Neural progenitor cell (in vitro differentiated cells): ENCODE measurements at regions not wholly inside any gene's neighbourhood (a gene's known extent, or its start where the extent isn't known, plus 50 kb on each side); places are given as distances from the start of the nearest gene placed in this dataset.

ENCODE experiments used
- DNase-seq: peaks from one replicate; pipeline ENCODE4 v3.0.0-alpha.2; 2016; ENCODE audit warnings: low spot score
- H2AFZ ChIP-seq: fragments of 200-600 bp; sonication (generic); replicated peaks from 2 replicates; pipeline ENCODE4 v1.6.1; 2016; ENCODE audit warnings: antibody characterized with exemption
- H3F3A ChIP-seq: fragments of 200-600 bp; sonication (generic); 2 replicates; pipeline ENCODE4 v1.6.1; 2016; ENCODE audit warnings: antibody characterized with exemption, low read depth
- H3K27ac ChIP-seq: fragments of 200-600 bp; sonication (generic); 2 replicates; pipeline ENCODE4 v1.5.1; 2016; ENCODE audit warnings: mild to moderate bottlenecking
- H3K27me3 ChIP-seq: fragments of 200-600 bp; sonication (generic); 2 replicates; pipeline ENCODE4 v1.6.1; 2016; ENCODE audit warnings: mild to moderate bottlenecking, moderate library complexity
- H3K36me3 ChIP-seq: fragments of 200-600 bp; sonication (generic); 2 replicates; pipeline ENCODE4 v1.5.1; 2016
- H3K4me1 ChIP-seq: fragments of 200-600 bp; sonication (generic); 2 replicates; pipeline ENCODE4 v1.6.1; 2016; ENCODE audit warnings: mixed run types
- H3K4me2 ChIP-seq: fragments of 200-600 bp; sonication (generic); 2 replicates; pipeline ENCODE4 v1.6.1; 2016
- H3K4me3 ChIP-seq: fragments of 200-600 bp; sonication (generic); 2 replicates; pipeline ENCODE4 v1.5.1; 2016
- H3K79me2 ChIP-seq: fragments of 200-600 bp; sonication (generic); 2 replicates; pipeline ENCODE4 v1.6.1; 2016; ENCODE audit warnings: low read depth
- H3K9ac ChIP-seq: fragments of 200-600 bp; sonication (generic); 2 replicates; pipeline ENCODE4 v1.6.1; 2016
- H3K9me3 ChIP-seq: fragments of 200-600 bp; sonication (generic); 2 replicates; pipeline ENCODE4 v1.5.1; 2016; ENCODE audit warnings: low read depth
- H4K20me1 ChIP-seq: fragments of 200-600 bp; sonication (generic); 2 replicates; pipeline ENCODE4 v1.6.1; 2016; ENCODE audit warnings: low read depth
- H3K27ac Mint-ChIP-seq: 3 replicates; pipeline ENCODE4 v1.8.0; 2021; ENCODE audit warnings: mixed read lengths
- H3K27me3 Mint-ChIP-seq: 2 replicates; pipeline ENCODE4 v1.8.0; 2022; ENCODE audit warnings: low read depth, mild to moderate bottlenecking, inconsistent platforms, moderate library complexity, mixed read lengths; ENCODE audit not compliant: insufficient read depth
- H3K36me3 Mint-ChIP-seq: 3 replicates; pipeline ENCODE4 v1.8.0; 2021; ENCODE audit warnings: mixed read lengths
- H3K4me1 Mint-ChIP-seq: 3 replicates; pipeline ENCODE4 v1.8.0; 2021; ENCODE audit warnings: mixed read lengths
- H3K4me3 Mint-ChIP-seq: 3 replicates; pipeline ENCODE4 v1.8.0; 2021; ENCODE audit warnings: mild to moderate bottlenecking, moderate library complexity, mixed read lengths
- H3K9me3 Mint-ChIP-seq: 3 replicates; pipeline ENCODE4 v1.8.0; 2020; ENCODE audit warnings: mixed read lengths
- EZH2 ChIP-seq: fragments of 200-600 bp; sonication (generic); IDR thresholded peaks from 2 replicates; pipeline ENCODE4 v1.6.1; 2017; ENCODE audit warnings: antibody characterized with exemption, mild to moderate bottlenecking, moderate library complexity
- EZH2phosphoT487 ChIP-seq: fragments of 200-600 bp; sonication (generic); IDR thresholded peaks from 2 replicates; pipeline ENCODE4 v1.6.1; 2017; ENCODE audit warnings: antibody characterized with exemption
- TF ChIP-seq, protein P1 (sequence below): fragments of 200-600 bp; sonication (generic); IDR thresholded peaks from 2 replicates; pipeline ENCODE4 v1.5.1; 2017; ENCODE audit warnings: antibody characterized with exemption, mild to moderate bottlenecking

DNA sequence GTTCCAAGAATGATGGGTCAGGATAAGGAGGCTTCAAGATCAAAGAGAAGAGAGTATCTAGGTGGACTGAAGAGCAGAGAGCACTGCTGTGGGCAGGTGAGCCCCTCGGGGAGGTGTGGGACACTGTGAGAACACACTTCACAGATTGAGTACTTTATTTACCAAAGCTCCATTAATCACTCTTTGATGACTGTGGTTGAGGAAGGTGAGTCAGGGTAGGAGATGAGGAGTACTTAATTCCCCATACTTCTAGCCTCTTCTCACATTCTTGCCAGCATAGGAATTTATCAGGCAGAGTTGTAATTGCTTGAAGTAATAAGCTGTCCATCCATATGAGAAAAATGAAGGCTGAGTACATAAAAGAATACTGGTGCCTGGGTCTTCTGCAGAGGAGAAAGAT, 375.3 kb downstream of the PCDH10 start:
- Histone ChIP-seq H3K36me3 (no peaks in the 10 kb centered on the region), H3K4me3 (no peak overlapping the region), H3K9ac (no peak overlapping the region), H4K20me1 (no peaks in the 10 kb centered on the region), H3K4me1 (no peaks in the 10 kb centered on the region), H2AFZ (no peak overlapping the region), H3K79me2 (no peaks in the 10 kb centered on the region), H3K27ac (no peak overlapping the region), H3K27me3 (no peaks in the 10 kb centered on the region), H3F3A (no peaks in the 10 kb centered on the region), H3K4me2 (no peak overlapping the region), H3K9me3 (no peaks in the 10 kb centered on the region)
- Mint-ChIP-seq H3K36me3 (no peaks in the 10 kb centered on the region), H3K4me3 (no peak overlapping the region), H3K9me3 (no peaks in the 10 kb centered on the region), H3K27me3 (no peaks in the 10 kb centered on the region), H3K4me1 (peaks cover 2% of the 10 kb centered on the region), H3K27ac (no peak overlapping the region)
- DNase-seq, result no peak
- no peak for TF ChIP-seq EZH2phosphoT487
- TF ChIP-seq, protein P1, sequence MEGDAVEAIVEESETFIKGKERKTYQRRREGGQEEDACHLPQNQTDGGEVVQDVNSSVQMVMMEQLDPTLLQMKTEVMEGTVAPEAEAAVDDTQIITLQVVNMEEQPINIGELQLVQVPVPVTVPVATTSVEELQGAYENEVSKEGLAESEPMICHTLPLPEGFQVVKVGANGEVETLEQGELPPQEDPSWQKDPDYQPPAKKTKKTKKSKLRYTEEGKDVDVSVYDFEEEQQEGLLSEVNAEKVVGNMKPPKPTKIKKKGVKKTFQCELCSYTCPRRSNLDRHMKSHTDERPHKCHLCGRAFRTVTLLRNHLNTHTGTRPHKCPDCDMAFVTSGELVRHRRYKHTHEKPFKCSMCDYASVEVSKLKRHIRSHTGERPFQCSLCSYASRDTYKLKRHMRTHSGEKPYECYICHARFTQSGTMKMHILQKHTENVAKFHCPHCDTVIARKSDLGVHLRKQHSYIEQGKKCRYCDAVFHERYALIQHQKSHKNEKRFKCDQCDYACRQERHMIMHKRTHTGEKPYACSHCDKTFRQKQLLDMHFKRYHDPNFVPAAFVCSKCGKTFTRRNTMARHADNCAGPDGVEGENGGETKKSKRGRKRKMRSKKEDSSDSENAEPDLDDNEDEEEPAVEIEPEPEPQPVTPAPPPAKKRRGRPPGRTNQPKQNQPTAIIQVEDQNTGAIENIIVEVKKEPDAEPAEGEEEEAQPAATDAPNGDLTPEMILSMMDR, result no peak
- TF ChIP-seq EZH2, result no peak

DNA sequence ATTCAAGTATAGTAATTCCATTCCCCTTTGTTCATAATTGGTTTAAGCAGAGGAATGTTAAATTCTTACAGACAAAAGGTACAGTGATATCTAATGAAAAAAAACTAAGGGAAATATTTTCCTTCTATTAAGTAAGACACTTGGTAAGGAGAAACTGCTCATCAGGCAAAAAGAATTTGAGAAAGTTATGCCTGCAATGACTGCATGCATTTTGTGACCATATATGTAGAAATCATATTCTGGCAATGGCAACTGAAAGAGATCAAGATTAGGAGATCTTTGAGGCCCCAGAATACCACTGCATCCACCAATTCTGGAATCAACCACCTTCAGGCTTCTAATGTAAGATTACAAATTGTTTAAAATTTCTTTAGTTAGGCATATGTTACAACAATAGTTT, 364.8 kb downstream of the PCDH10 start:
- no peak overlapping the region for H3K27ac Mint-ChIP-seq
- no peaks in the 10 kb centered on the region for H3K79me2 ChIP-seq
- no peak for DNase-seq
- H3K36me3 Mint-ChIP-seq, result no peaks in the 10 kb centered on the region
- no peaks in the 10 kb centered on the region for H3K27me3 ChIP-seq
- no peak overlapping the region for H3K4me3 ChIP-seq
- no peak overlapping the region for H3K27ac ChIP-seq
- H3K9me3 Mint-ChIP-seq, result peaks cover 16% of the 10 kb centered on the region
- H3K36me3 ChIP-seq, result no peaks in the 10 kb centered on the region
- no peaks in the 10 kb centered on the region for H4K20me1 ChIP-seq
- no peaks in the 10 kb centered on the region for H3K4me1 ChIP-seq
- H3K9ac ChIP-seq, result no peak overlapping the region
- H3K4me2 ChIP-seq, result no peak overlapping the region
- H2AFZ ChIP-seq, result no peak overlapping the region
- H3F3A ChIP-seq, result no peaks in the 10 kb centered on the region
- TF ChIP-seq, protein P1, result no peak
- TF ChIP-seq EZH2phosphoT487 (no peak), EZH2 (no peak)
- H3K4me1 Mint-ChIP-seq, result no peaks in the 10 kb centered on the region
- H3K4me3 Mint-ChIP-seq, result no peak overlapping the region
- peaks cover 2% of the 10 kb centered on the region for H3K27me3 Mint-ChIP-seq
- no peaks in the 10 kb centered on the region for H3K9me3 ChIP-seq

DNA sequence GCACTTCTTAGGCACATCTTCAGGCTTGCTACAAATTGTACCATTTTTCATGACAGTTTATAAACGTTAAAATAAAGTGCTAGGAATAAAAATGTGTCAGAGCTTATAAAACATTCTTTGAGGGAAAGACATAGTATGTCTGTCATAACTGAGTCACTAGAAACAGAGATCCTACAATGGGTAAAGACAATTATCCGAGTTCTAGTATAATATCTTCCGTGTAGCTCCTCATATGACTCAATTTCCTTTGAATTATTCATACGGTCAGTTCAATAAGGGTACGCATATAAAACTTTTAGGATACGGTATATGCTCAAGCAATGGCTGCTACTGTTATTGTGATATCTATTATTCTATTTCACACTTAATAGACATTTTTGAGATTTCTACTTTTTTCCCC, 349.1 kb downstream of the PCDH10 start:
- Histone ChIP-seq H3K27ac (no peak overlapping the region), H3K9ac (no peak overlapping the region), H3K4me3 (no peak overlapping the region), H3K9me3 (no peaks in the 10 kb centered on the region), H3K36me3 (no peaks in the 10 kb centered on the region), H3K4me2 (no peak overlapping the region), H2AFZ (no peak overlapping the region), H3K79me2 (no peaks in the 10 kb centered on the region), H3K4me1 (no peaks in the 10 kb centered on the region), H3K27me3 (no peaks in the 10 kb centered on the region), H4K20me1 (no peaks in the 10 kb centered on the region), H3F3A (no peaks in the 10 kb centered on the region)
- Mint-ChIP-seq H3K4me1 (peaks cover 7% of the 10 kb centered on the region), H3K36me3 (no peaks in the 10 kb centered on the region), H3K4me3 (no peak overlapping the region), H3K27ac (no peak overlapping the region), H3K9me3 (no peaks in the 10 kb centered on the region), H3K27me3 (no peaks in the 10 kb centered on the region)
- no peak for DNase-seq
- TF ChIP-seq, protein P1, result no peak
- no peak for TF ChIP-seq EZH2
- TF ChIP-seq EZH2phosphoT487, result no peak

DNA sequence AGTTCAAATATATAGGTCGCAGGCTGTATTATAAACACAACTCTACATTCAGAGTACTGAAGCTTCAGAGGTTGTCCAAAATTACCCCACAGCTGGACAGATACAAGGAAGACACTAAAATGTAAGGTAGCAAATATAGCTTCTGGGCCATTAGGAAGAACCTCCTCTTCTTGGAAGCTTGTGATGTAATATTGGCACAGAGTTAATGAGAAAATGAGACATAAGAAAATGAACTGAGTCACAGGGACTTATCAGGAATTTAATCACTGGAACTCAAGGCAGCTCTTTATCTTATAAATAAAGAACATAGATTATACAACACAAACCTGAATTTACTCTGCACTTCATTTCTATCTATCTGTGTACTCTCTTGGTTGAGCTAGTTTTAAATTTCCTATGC, 344.7 kb downstream of the PCDH10 start:
- H3K9me3 ChIP-seq, result no peaks in the 10 kb centered on the region
- DNase-seq, result no peak
- Mint-ChIP-seq H3K27me3 (no peaks in the 10 kb centered on the region), H3K9me3 (peaks cover 2% of the 10 kb centered on the region), H3K36me3 (no peaks in the 10 kb centered on the region), H3K4me3 (no peak overlapping the region), H3K4me1 (peaks cover 7% of the 10 kb centered on the region), H3K27ac (no peak overlapping the region)
- no peaks in the 10 kb centered on the region for H3K4me1 ChIP-seq
- no peak overlapping the region for H3K9ac ChIP-seq
- no peak for TF ChIP-seq EZH2phosphoT487
- H3K27me3 ChIP-seq, result no peaks in the 10 kb centered on the region
- no peaks in the 10 kb centered on the region for H3K79me2 ChIP-seq
- no peaks in the 10 kb centered on the region for H4K20me1 ChIP-seq
- H3F3A ChIP-seq, result no peaks in the 10 kb centered on the region
- no peak overlapping the region for H3K27ac ChIP-seq
- H2AFZ ChIP-seq, result no peak overlapping the region
- H3K4me3 ChIP-seq, result no peak overlapping the region
- no peaks in the 10 kb centered on the region for H3K36me3 ChIP-seq
- no peak overlapping the region for H3K4me2 ChIP-seq
